ENCODE measurements at regions not wholly inside any gene's neighbourhood (a gene's known extent, or its start where the extent isn't known, plus 50 kb on each side); places are given as distances from the start of the nearest gene placed in this dataset.

- TF ChIP-seq CTCF (IDR thresholded peaks at IDR 0.05) = no peak
- TF ChIP-seq POLR2A (IDR thresholded peaks at IDR 0.05) = no peak
Measured at GRCh38 chr1:94765958-94766357, 54.2 kb upstream of the SLC44A3 start.

All from testis (tissue), 2 donors.